ENCODE measurements at regions not wholly inside any gene's neighbourhood (a gene's known extent, or its start where the extent isn't known, plus 50 kb on each side); places are given as distances from the start of the nearest gene placed in this dataset.

- DNase-seq = no peak
- no peaks in the 10 kb centered on the region for H3K27me3 ChIP-seq (ENCODE audit: control insufficient read depth, insufficient read depth, low read length)
- H3K36me3 ChIP-seq (replicated peaks; ENCODE audit: control insufficient read depth, insufficient read depth, low read length) = no peaks in the 10 kb centered on the region
- no peak overlapping the region for H3K4me3 ChIP-seq (ENCODE audit: insufficient read depth, low read depth, low read length)
These were observed 95.6 kb upstream of the STARD13 start for GRCh38 chr13:33381180-33381579.

DNA sequence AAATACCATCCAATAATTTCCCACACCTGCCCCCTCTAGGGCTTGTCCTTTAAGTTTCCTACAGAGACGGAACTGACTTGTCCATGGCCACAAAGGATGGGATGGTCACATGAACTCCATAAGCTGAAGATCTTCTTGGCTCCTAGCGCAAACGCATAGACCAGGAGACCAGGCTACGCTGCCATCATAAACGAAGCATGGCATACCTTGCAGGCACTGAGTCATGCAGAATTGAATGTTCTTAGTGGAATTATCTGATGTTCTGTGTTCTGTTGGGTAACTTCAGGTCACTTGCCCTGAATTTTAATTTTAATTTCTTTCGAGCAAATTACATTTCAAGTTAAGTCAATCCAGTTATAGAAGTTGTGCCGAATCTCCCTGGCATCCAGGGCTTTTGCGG, 96.4 kb upstream of the STARD13 start:
- H3K36me3 ChIP-seq (replicated peaks; ENCODE audit: control insufficient read depth, insufficient read depth, low read length) = no peaks in the 10 kb centered on the region
- no peak for DNase-seq
- no peaks in the 10 kb centered on the region for H3K27me3 ChIP-seq (ENCODE audit: control insufficient read depth, insufficient read depth, low read length)

GRCh38 chr13:33383724-33384577, 98.4 kb upstream of the STARD13 start:
- Histone ChIP-seq H3K27me3 (ENCODE audit: control insufficient read depth, insufficient read depth, low read length) (no peaks in the 10 kb centered on the region), H3K4me3 (ENCODE audit: insufficient read depth, low read depth, low read length) (no peak overlapping the region), H3K36me3 (replicated peaks; ENCODE audit: control insufficient read depth, insufficient read depth, low read length) (no peaks in the 10 kb centered on the region)
- no peak for DNase-seq

More for the DNA sequence above, 96.4 kb upstream of the STARD13 start:
- no peak overlapping the region for H3K4me3 ChIP-seq (ENCODE audit: insufficient read depth, low read depth, low read length)

DNA sequence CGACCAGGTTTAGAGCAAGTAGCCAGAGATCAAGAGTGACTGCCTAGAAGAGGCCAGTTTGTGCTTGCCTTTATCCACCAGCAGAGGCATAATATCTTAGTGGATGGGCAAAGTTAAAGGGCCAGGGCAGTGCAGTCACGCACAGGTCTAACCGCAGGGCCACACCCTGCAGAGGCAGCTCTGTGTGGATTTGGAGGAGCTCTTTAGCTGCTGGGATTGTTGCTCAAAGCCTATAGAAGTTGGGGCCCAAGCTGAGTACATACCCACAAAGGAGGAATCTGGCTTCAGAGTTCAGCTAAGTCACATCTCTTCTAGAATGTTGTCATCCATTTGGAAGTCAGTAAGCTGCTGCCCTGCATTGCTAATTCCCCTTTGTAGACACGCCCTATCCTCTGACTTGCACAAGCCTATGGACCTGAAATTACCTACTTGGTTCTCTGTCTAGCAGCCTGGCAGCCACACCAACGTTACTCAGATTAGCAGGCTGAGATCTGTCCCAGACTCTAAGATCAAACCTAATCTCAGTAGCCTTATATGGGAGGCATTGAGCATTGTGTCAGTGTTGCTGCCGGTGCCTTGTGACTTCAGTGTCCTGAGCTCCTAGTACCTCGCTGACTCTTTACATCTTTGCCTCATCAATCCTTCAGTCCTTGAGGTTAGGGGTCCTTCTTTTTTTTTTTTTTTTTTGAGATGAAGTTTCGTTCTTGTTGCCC, 102.9 kb upstream of the STARD13 start:
- DNase-seq = no peak
- Histone ChIP-seq H3K4me3 (ENCODE audit: insufficient read depth, low read depth, low read length) (no peak overlapping the region), H3K36me3 (replicated peaks; ENCODE audit: control insufficient read depth, insufficient read depth, low read length) (no peaks in the 10 kb centered on the region), H3K27me3 (ENCODE audit: control insufficient read depth, insufficient read depth, low read length) (no peaks in the 10 kb centered on the region)

DNA sequence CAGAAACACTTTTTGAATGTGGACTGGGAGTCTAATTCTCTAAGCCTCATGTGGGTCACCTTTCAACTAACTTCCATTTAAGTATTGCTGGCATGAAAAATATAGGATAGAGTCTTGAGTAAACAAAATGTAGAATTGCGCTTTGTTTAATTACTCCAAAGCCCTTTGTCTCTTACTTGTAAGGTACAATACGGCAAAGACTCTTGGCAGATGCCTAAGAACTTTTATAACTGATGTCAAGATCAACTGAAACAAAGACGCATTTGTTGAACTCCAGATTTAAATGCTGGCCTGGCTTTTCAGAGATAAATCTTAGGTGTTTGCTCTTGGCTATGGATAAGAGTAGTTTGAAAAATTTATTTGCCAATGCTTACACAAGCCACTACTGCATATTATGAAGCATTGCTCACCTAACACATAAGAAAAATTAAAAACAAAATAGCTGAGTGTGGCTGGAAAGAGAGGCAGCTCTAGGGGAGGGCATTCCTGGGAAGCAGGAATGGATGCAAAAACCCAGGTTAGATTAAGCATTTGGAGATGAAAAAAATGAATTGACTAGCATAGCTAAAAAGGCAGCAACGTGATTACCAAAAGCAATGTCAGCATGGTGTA, 107.3 kb upstream of the STARD13 start:
- no peak overlapping the region for H3K4me3 ChIP-seq (ENCODE audit: insufficient read depth, low read depth, low read length)
- no peaks in the 10 kb centered on the region for H3K27me3 ChIP-seq (ENCODE audit: control insufficient read depth, insufficient read depth, low read length)
- H3K36me3 ChIP-seq (replicated peaks; ENCODE audit: control insufficient read depth, insufficient read depth, low read length) = no peaks in the 10 kb centered on the region
- DNase-seq = no peak

DNA sequence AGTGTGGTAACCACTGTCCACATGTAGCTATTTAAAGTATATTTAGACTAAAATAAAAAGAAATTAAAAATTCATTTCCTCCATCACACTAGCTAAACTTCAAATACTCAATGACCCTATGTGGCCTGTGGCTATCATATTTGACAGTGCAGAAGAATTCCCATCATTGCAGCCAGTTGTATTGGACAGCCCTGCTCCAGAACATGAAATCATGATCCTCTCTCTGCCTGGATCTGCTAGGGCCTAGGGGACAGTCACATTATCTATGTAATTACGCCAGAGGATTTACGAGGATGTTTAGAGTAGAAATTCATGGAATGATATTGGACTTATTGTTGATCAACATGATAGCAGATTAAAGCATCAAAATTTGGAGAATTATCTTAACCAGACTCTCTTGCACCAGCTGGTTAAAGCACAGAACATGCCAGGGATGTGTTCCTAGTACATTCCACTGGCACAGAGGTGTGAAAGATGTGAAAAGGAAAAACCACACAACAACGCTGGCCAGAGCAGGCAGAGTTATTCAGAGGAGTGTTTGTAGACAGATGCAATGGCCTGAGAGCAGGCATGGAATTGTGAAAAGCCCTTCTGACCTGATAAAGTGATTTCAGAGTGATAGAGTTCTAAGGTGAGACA, 108.9 kb upstream of the STARD13 start:
- DNase-seq = no peak
- H3K27me3 ChIP-seq (ENCODE audit: control insufficient read depth, insufficient read depth, low read length) = no peaks in the 10 kb centered on the region
- H3K4me3 ChIP-seq (ENCODE audit: insufficient read depth, low read depth, low read length) = no peak overlapping the region
- no peaks in the 10 kb centered on the region for H3K36me3 ChIP-seq (replicated peaks; ENCODE audit: control insufficient read depth, insufficient read depth, low read length)

GRCh38 chr13:33401238-33401637, 115.7 kb upstream of the STARD13 start:
- H3K36me3 ChIP-seq (replicated peaks; ENCODE audit: control insufficient read depth, insufficient read depth, low read length) = no peaks in the 10 kb centered on the region
- H3K27me3 ChIP-seq (ENCODE audit: control insufficient read depth, insufficient read depth, low read length) = no peaks in the 10 kb centered on the region
- H3K4me3 ChIP-seq (ENCODE audit: insufficient read depth, low read depth, low read length) = no peak overlapping the region
- DNase-seq = no peak

DNA sequence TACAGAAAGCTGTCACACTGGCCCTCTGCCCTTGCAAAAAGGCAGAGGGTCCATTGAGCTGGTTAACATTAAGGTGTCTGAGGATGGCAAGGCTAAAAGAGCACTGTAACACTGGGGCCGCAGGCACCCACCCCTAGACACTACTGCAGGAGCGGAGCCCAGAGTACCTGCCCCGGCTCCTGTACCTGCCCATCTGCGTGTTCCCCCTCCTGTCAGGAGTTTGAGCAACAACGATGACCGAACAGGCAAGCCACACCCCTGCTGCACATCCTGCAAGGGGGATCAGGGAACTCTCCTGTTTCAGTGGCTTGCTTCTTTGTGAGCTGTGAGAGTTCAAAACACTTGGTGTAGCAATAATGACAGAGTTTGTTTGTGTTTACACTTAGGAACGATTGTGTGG, 117.4 kb upstream of the STARD13 start:
- H3K4me3 ChIP-seq (ENCODE audit: insufficient read depth, low read depth, low read length) = no peak overlapping the region
- no peaks in the 10 kb centered on the region for H3K27me3 ChIP-seq (ENCODE audit: control insufficient read depth, insufficient read depth, low read length)
- no peak for DNase-seq
- H3K36me3 ChIP-seq (replicated peaks; ENCODE audit: control insufficient read depth, insufficient read depth, low read length) = no peaks in the 10 kb centered on the region

DNA sequence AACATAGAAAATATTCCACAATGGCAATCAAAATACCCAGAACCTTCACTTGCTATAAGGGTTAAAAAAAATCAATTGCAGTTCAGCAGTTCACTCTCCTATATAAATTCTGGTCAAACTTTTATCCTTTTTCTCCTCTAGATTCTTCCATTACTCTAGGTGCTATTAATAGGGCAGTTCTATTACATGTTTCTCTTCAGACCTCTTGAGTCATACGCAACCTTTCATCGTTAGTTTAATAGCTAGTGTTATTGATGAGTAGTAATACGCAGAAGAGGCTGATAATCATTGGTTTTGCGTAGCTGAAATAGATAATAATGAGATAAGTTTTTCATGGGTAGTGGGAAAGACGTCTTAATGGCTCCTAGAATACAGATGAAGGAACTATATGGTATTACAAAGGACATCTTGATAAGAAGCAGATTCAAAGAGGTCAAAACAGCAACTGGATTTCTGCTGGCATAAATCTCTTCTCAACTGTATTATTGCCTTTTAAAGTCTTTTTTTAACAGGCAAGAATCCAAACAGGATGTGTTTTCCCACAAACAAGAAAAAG, 118.3 kb upstream of the STARD13 start:
- H3K27me3 ChIP-seq (ENCODE audit: control insufficient read depth, insufficient read depth, low read length) = no peaks in the 10 kb centered on the region
- no peaks in the 10 kb centered on the region for H3K36me3 ChIP-seq (replicated peaks; ENCODE audit: control insufficient read depth, insufficient read depth, low read length)
- DNase-seq = no peak
- no peak overlapping the region for H3K4me3 ChIP-seq (ENCODE audit: insufficient read depth, low read depth, low read length)

- Histone ChIP-seq H3K27me3 (ENCODE audit: control insufficient read depth, insufficient read depth, low read length) (no peaks in the 10 kb centered on the region), H3K4me3 (ENCODE audit: insufficient read depth, low read depth, low read length) (no peak overlapping the region), H3K36me3 (replicated peaks; ENCODE audit: control insufficient read depth, insufficient read depth, low read length) (no peaks in the 10 kb centered on the region)
- no peak for DNase-seq
These were observed 119.8 kb upstream of the STARD13 start for GRCh38 chr13:33405371-33405770.

GRCh38 chr13:33409673-33410510, 124.3 kb upstream of the STARD13 start:
- H3K4me3 ChIP-seq (ENCODE audit: insufficient read depth, low read depth, low read length) = no peak overlapping the region
- no peaks in the 10 kb centered on the region for H3K36me3 ChIP-seq (replicated peaks; ENCODE audit: control insufficient read depth, insufficient read depth, low read length)
- H3K27me3 ChIP-seq (ENCODE audit: control insufficient read depth, insufficient read depth, low read length) = no peaks in the 10 kb centered on the region
- DNase-seq = no peak

DNA sequence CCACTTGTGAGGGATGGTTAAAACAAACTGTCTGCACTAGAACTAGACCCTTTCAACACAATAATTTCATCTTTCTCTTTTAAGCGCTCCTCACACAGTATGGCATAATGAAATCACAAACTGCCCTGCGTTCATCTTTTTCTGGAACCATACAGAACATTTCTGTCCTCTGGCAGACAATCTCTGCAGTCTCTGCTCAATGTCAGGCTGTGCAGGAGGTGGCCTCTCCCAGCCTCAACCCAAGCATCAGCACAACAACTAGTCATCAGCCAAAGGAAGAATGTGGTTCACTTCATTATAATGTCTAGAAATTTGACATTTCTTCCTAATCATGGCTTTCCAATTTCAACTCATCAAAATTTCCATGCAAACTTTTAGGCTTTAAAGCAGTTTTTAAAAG, 125.1 kb upstream of the STARD13 start:
- H3K4me3 ChIP-seq (ENCODE audit: insufficient read depth, low read depth, low read length) = no peak overlapping the region
- H3K27me3 ChIP-seq (ENCODE audit: control insufficient read depth, insufficient read depth, low read length) = no peaks in the 10 kb centered on the region
- H3K36me3 ChIP-seq (replicated peaks; ENCODE audit: control insufficient read depth, insufficient read depth, low read length) = no peaks in the 10 kb centered on the region
- DNase-seq = no peak

DNA sequence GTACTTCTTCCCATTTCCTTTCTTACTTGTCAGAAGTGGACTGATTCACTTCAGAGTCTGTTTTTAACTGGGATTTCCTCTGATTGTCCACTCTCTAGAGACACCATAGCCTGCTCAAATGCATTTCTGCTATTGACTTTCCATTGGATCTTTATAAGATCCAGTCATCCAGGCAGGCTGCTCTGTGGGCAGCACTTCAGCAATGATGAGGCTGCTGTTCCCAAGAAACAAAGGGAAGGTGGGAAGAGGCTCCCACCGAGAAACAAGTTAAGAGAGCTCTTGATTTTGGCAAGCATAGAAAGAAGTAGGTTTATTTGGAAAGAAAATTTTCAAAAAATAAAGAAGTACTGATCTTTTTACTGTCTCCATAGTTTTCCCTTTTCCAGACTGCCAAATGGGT, 125.8 kb upstream of the STARD13 start:
- Histone ChIP-seq H3K36me3 (replicated peaks; ENCODE audit: control insufficient read depth, insufficient read depth, low read length) (no peaks in the 10 kb centered on the region), H3K4me3 (ENCODE audit: insufficient read depth, low read depth, low read length) (no peak overlapping the region), H3K27me3 (ENCODE audit: control insufficient read depth, insufficient read depth, low read length) (no peaks in the 10 kb centered on the region)
- peak; percentile 32 for DNase-seq

GRCh38 chr13:33415822-33416221, 130.3 kb upstream of the STARD13 start:
- no peak overlapping the region for H3K4me3 ChIP-seq (ENCODE audit: insufficient read depth, low read depth, low read length)
- no peaks in the 10 kb centered on the region for H3K36me3 ChIP-seq (replicated peaks; ENCODE audit: control insufficient read depth, insufficient read depth, low read length)
- no peak for DNase-seq
- H3K27me3 ChIP-seq (ENCODE audit: control insufficient read depth, insufficient read depth, low read length) = no peaks in the 10 kb centered on the region

Data from H7 (cell line).